ENCODE measurements at regions not wholly inside any gene's neighbourhood (a gene's known extent, or its start where the extent isn't known, plus 50 kb on each side); places are given as distances from the start of the nearest gene placed in this dataset.
"Not testable (repeated sequence)": the region's sequence is repeated elsewhere in the genome, so short reads cannot be mapped to it uniquely, and the experiment has no call there.

- no peak for DNase-seq
Measured at GRCh38 chr12:17695495-17695894, 394.5 kb downstream of the RERGL start.

DNA sequence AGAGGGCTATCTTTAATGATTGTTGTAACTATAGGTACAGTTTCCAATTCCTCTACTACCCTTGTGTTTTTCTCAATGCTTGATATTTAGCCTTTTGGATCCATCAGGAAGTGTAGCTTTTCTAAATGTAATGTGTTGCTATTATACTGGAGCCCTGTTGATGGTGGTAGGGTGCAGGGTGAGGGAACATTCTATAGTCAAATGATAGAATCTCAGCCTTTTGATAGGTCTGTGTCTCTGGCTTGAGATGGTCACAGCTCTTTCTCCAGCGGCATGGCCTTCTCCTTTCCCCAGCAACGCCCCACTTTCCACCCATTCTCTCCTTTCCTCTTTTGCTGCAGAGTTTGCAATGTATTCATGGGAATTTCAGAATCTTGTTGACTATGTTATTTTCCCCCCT is 398.6 kb downstream of the RERGL start:
- no peak for DNase-seq

- no peak for DNase-seq
Measured at GRCh38 chr12:17680220-17680619, 409.8 kb downstream of the RERGL start.

- DNase-seq = no peak
Measured at GRCh38 chr12:17666641-17667324, 423.2 kb downstream of the RERGL start.

GRCh38 chr12:17665839-17666238 is 424.2 kb downstream of the RERGL start:
- no peak for DNase-seq

DNA sequence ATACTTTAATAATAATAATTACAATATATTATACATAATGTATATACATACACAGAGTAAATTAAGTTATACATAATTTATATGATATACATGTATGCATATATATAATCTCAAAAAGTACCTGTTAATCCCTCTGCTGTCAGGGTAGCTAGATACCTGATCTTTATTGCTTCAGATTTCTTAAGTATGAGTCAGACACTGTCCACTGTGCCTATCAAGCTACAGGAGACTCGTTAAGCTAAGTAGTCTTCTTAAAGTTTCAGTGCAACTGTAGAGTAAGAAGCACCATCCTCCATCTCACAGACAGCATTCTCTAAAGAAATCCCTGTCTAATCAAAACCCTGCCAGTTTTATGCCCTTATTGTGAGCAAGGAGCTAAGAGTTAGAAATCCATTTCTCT is 428.7 kb downstream of the RERGL start:
- DNase-seq = no peak

DNA sequence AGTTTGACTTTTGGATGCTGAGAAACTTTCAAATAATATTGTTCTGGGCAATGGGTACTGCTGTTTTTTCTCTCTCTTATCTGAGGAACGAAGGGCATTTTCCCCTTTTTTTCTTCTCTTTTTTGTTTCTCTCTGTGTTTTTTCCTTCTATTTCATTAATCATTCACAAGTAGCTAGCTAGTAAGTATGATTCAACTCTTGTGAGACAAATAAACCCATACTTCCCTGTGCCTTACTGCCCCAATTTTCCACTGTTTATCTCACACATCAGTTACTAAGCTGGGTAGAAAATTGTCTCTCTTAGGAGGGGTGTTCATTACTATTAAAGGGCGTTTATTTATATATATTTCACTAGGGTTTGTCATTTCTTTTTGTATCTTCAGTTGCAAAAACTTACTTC is 437.6 kb downstream of the RERGL start:
- no peak for DNase-seq

GRCh38 chr12:17642340-17642650 is 447.7 kb downstream of the RERGL start:
- no peak for DNase-seq

GRCh38 chr12:17640615-17641014 is 449.4 kb downstream of the RERGL start:
- DNase-seq = no peak

DNA sequence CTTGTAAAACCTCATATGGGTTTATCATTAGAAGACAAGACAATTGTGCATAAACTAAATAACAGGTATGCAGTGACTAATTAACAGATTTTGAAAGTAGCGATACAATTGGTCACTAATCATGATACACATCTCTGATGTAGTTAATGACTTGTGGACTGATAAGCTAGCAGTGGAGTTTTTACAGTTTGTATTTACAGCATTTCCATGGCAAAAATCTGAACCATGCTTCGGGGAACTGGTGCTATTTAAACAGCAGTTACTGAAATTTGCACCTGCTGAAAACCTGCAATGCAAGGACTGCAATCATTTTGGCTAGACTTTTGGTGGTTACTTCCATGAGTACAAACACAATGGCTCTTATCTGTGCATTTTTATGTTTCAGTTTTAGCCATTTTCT is 471.2 kb downstream of the RERGL start:
- no peak for DNase-seq

DNA sequence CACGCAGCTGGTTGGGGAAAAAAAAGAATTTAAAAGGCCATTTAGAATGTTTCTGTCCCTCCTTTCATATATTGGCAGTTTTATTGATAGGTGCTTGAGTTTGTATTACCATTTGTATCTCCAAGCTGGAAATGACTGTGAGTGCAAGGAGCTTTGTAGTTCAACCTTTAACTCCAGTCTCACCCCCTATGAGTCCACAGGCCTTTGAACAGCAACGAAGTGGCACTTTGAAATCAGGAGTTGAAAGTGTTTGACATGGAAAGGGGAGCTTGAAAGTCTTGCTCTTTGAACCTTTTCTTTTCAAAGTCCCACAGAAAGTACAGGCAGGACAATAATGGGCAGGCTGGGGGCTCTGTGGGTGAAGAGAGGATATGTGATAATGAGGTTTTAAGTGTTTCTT is 480.3 kb downstream of the RERGL start:
- no peak for DNase-seq

DNA sequence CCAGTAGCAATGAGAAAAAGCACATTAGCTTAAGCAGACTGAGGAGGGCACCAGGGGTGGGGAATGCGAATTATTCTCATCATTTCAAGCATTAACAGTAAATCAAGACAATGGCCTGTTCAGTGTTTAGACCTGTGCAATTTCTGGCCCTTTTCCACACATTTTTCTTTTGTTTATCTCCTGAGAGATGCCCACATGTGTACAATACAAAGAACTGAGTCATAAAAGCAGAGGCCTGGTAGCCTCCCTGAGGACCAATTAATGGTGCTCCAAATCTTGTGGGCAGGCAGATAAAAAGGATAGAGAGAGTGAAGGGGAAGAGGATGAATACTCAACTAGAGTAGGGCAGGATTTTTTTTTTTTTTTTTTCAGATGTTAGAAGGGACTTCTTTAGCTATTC is 480.8 kb downstream of the RERGL start:
- no peak for DNase-seq

- no peak for DNase-seq
Measured at GRCh38 chr12:17595111-17595510, 494.9 kb downstream of the RERGL start.

DNA sequence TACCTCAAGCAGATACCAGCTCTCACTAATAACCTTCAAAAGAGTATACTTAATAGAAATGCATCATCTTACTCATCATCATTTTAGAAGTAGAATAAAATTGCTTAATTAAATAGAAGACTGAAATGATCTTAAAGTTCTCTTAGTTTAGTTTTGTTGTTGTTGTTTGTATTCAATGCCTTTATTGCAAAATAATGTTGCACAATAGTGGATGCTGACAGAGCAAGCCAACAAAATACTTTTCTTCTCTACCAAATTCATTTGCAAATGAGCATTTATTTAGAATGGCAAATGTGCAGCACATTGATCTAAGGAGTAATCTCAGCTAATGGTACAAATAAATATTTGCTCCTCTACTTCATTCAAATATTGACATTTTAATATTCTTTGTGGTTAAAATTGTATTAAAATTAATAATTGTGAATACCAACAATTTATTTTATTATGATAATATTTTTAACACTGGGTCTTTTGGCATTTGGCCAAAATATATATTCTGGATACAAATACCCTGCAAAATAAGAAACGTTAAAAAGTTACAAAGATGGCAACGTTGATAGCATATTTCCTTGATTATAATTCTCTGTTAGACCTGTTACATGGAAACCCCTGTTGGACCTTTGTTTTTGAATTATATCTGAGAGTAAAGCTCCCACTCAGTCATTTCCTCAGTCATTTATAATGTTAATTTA is 496.1 kb downstream of the RERGL start:
- no peak for DNase-seq

DNA sequence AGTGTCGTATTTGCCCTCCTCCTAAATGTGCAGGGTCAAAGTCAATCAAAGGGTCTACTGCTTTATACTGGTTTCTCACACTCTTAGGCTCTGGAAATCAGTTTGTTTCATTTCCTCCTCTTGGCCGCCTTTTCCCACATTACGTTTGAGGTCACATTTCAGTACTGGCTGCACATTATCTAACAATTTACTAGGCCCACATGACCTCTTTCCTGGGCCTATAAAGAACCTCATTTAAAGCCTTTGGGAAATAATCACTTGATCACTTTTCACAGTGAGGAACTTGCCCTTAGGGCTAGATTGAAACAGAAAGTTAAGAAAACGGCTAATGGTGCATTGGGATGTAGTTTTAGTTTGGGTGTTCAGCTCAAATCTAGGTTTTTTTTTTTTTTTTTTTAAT is 497.5 kb downstream of the RERGL start:
- no peak for DNase-seq

- no peak for DNase-seq
Measured at GRCh38 chr12:17591005-17591681, 498.9 kb downstream of the RERGL start.

- no peak for DNase-seq
Measured at GRCh38 chr12:17588968-17589367, 501.0 kb downstream of the RERGL start.

- no peak for DNase-seq
Measured at GRCh38 chr12:17579205-17580026, 510.6 kb downstream of the RERGL start.

GRCh38 chr12:17577405-17577804 is 512.6 kb downstream of the RERGL start:
- DNase-seq = no peak

DNA sequence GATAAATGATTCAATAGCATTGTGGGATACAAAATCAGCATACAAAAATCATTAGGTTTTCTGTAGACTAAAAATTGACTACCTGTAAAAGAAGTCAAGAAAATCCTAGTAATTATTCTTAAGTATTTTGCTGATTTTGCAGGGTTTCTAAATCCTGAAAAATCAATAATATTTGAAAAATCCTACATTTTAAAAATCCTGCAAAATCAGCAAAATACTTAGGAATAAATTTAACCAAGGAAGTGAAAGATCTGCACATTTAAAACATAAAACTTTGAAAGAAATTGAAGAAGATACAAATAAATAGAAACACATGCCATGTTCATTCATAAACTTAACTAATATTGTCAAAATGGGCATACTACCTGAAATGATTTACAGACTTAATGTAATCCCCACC is 517.7 kb downstream of the RERGL start:
- no peak for DNase-seq

DNA sequence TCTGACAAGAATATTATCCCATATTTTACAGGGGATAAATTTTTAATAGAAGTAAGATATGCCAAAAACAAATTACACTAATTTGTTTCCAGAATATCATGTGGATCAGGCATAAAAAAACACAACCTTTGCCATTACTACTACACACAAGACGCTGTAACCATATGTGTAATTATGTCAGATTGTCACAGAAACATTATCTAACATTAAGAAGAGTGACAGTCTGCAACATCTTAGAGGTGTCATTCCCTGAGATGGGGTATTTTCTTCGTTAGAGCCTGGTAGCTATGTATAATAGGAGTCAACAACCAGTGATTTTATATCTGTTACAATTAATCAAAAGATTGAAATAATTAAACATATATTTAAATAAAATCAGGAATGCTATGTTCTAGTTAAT is 518.9 kb downstream of the RERGL start:
- no peak for DNase-seq

DNA sequence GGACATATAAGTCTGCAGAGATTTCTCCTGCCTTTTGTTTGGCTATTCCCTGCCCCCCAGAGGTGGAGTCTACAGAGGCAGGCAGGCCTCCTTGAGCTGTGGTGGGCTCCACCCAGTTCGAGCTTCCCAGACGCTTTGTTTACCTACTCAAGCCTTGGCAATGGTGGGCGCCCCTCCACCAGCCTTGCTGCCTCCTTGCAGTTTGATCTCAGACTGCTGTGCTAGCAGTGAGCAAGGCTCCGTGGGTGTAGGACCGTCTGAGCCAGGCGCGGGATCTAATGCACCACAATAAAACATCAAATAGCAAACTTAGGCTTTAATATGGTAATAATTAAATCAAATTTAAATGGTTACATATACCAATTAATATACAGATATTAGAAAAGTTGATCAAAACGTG is 525.4 kb downstream of the RERGL start:
- DNase-seq = not testable (repeated sequence)

- DNase-seq = no peak
Measured at GRCh38 chr12:17550011-17550410, 540.0 kb downstream of the RERGL start.

DNA sequence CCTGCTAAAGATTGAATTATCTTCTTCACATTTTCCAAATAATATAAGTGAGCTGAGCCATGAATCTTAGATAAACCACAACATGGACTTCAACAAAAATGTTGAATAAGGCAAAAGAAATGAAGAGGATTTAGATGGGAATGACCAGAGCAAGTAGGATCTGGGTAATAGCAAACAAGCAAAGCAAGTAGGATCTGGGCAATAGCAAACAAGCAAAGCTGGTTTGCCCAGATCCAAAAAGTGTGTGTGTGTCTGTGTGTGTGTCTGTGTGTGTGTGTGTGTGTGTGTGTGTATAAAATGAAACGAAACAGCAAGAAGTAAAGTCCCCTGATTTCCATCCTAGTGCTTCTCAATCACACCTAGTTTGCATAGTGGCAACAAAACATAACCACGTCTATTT is 549.1 kb downstream of the RERGL start:
- DNase-seq = no peak
